ENCODE measurements at regions not wholly inside any gene's neighbourhood (a gene's known extent, or its start where the extent isn't known, plus 50 kb on each side); places are given as distances from the start of the nearest gene placed in this dataset.

DNA sequence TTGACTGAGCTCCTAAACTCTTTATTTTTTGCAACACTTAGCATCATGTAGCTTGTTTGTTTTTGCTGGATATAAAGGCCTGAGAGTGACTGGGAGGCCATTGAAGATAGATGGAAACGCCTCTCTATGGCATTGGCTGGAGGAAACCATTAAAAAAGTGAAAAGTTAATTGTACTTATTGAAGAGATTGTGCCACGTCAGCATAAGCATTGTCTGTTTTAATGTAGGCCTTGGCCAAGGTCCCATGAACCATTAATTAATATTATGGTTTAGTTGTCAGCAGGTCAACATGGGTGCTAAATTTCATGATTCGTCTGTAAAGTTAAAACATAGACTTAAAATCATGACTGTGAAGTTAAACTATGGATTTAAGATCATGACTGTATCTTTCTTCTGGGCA lies 178.6 kb downstream of the GATA3 start:
- no peak for TF ChIP-seq CTCF (IDR thresholded peaks at IDR 0.05; ENCODE audit: insufficient read depth, low read length)
- no peak for TF ChIP-seq POLR2AphosphoS5 (IDR thresholded peaks at IDR 0.05; ENCODE audit: low read depth)

Measured in HL-60 (cell line).